MM.1S (cell line): ENCODE measurements at regions not wholly inside any gene's neighbourhood (a gene's known extent, or its start where the extent isn't known, plus 50 kb on each side); places are given as distances from the start of the nearest gene placed in this dataset.

Experiments
- EZH2 ChIP-seq: fragments of 300-600 bp; sonication (generic); optimal IDR thresholded peaks from 2 replicates; pipeline ENCODE3; 2017; ENCODE audit warnings: low read depth, mild to moderate bottlenecking, antibody characterized with exemption, low read length, mixed read lengths
- TF ChIP-seq, protein P1 (sequence below): fragments of 300-600 bp; sonication (generic); IDR thresholded peaks from 2 replicates; pipeline ENCODE4 v1.5.1; 2016; ENCODE audit warnings: antibody characterized with exemption, low read length, mixed read lengths

DNA sequence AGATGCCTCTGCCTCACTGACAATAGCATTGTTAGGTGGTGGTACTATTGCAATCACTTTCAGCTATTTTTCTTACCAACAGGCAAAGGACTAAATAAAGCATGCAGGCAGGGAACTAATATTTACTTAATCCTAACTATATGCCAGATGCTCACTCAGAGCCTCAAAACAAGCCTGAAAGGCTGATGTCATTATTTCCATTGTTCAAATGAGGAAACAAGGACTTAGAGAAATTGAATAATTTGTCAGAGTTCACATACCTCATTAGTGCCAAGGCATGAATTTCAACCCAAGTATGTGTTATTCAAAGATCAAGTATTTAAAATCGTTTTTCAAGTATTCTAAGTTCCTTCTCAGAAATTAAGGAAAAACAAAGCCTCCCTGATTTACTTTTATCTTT is 374.9 kb upstream of the TECRL start:
- TF ChIP-seq, protein P1, sequence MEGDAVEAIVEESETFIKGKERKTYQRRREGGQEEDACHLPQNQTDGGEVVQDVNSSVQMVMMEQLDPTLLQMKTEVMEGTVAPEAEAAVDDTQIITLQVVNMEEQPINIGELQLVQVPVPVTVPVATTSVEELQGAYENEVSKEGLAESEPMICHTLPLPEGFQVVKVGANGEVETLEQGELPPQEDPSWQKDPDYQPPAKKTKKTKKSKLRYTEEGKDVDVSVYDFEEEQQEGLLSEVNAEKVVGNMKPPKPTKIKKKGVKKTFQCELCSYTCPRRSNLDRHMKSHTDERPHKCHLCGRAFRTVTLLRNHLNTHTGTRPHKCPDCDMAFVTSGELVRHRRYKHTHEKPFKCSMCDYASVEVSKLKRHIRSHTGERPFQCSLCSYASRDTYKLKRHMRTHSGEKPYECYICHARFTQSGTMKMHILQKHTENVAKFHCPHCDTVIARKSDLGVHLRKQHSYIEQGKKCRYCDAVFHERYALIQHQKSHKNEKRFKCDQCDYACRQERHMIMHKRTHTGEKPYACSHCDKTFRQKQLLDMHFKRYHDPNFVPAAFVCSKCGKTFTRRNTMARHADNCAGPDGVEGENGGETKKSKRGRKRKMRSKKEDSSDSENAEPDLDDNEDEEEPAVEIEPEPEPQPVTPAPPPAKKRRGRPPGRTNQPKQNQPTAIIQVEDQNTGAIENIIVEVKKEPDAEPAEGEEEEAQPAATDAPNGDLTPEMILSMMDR = no peak
- no peak for TF ChIP-seq EZH2
